Heart left ventricle (tissue), 16 donors: ENCODE measurements at regions not wholly inside any gene's neighbourhood (a gene's known extent, or its start where the extent isn't known, plus 50 kb on each side); places are given as distances from the start of the nearest gene placed in this dataset.

Experiments used
- ATAC-seq, 4 donors: fragments of 200-7000 bp; cut with Tn5 transposase; one replicate each; pipeline ENCODE4 v1.9.1; 2020 to 2022; ENCODE audit warnings: moderate library complexity in 4 of 4, mild to moderate bottlenecking in 3 of 4, moderate number of reproducible peaks in 1 of 4
- DNase-seq, 5 donors: peaks; one replicate each; pipeline ENCODE4 v3.0.0-alpha.2; 2020
- H3K27ac ChIP-seq, 12 donors: fragments of 200-600 bp; sonication (generic) in 4 of 12; one replicate each; pipeline versions ENCODE4 v1.5.0 to v1.8.0; 2016 to 2022; ENCODE audit warnings: mild to moderate bottlenecking in 2 of 12
- H3K27me3 ChIP-seq, 9 donors: fragments of 200-600 bp; sonication (generic) in 2 of 9; one replicate each; pipeline versions ENCODE4 v1.5.1 to v1.8.0; 2016 to 2022; ENCODE audit warnings: mild to moderate bottlenecking in 3 of 9
- H3K36me3 ChIP-seq, 9 donors: fragments of 200-600 bp; sonication (generic) in 2 of 9; one replicate each; pipeline versions ENCODE4 v1.5.0 to v1.8.0; 2018 to 2022; ENCODE audit warnings: mild to moderate bottlenecking in 2 of 9
- H3K4me1 ChIP-seq, 12 donors: fragments of 200-600 bp; sonication (generic) in 4 of 12; one replicate each; pipeline versions ENCODE4 v1.5.0 to v1.8.0; 2016 to 2022; ENCODE audit warnings: mild to moderate bottlenecking in 3 of 12
- H3K4me3 ChIP-seq, 12 donors: fragments of 200-600 bp; sonication (generic) in 4 of 12; one replicate each; pipeline versions ENCODE4 v1.5.0 to v1.8.0; 2017 to 2022; ENCODE audit warnings: mild to moderate bottlenecking in 9 of 12, moderate library complexity in 4 of 12
- H3K9me3 ChIP-seq, 12 donors: fragments of 200-600 bp; sonication (generic) in 4 of 12; one replicate each; pipeline versions ENCODE4 v1.5.0 to v1.8.0; 2016 to 2022; ENCODE audit warnings: mild to moderate bottlenecking in 1 of 12
- POLR2A ChIP-seq, 2 donors: fragments of 450-650 bp; IDR thresholded peaks; one replicate each; pipeline ENCODE4 v1.6.1; 2017; ENCODE audit warnings: antibody characterized with exemption in 2 of 2, mild to moderate bottlenecking in 2 of 2, moderate library complexity in 2 of 2
- WGBS, 4 donors: extraction: QIAGEN DNeasy Blood & Tissue Kit in 2 of 4; methylation state at CpG; one replicate each; pipeline versions ENCODE4 v1.1.5 to v1.1.7; 2013 to 2018; 5-methylcytosine and 5-hydroxymethylcytosine counted together
- intact Hi-C, 10 donors: fragments of 100-400 bp; cut with DNase I; formaldehyde crosslinking; loops; one replicate each; pipeline versions ENCODE4 v1.11.1 to v1.14.2; 2022
- TF ChIP-seq, protein P1 (sequence below), 12 donors: fragments of 200-600 bp; sonication (generic) in 4 of 12; IDR thresholded peaks; one replicate each; pipeline versions ENCODE4 v1.5.0 to v1.8.0; 2018 to 2022; ENCODE audit warnings: antibody characterized with exemption in 12 of 12, mild to moderate bottlenecking in 5 of 12
- donor health status: ischemic (EF 13 %, LVEDD 7.1; RV severe dilation, severe dysfunction).
- donor health status: healthy with polysubstance abuse.
- donor health status: DM: no; HTN: yes; CAD: no.
- donor health status: DM: no; HTN: no; CAD: no.
- donor health status: ischemic (EF 25% LVEDD 6.9; RV normal size, moderate dysfunction).
- donor health status: ischemic (EF 25% LVEDD 5.7; RV mildly dilated, moderate dysfunction).
- donor health status: healthy.
- donor health status: DM: yes; HTN: yes; CAD: no.
- donor health status: ischemic (EF 35%, LVEDD 5.7; RV mildly dilated, moderate dysfunction).
- donor health status: nonischemic (EF 11% LVEDD 7.7; RV severe dilation, severe dysfunction).
- donor health status: DM: yes; HTN: yes; CAD: no.
- donor health status: PGD.
- donor health status: ischemic (EF 29% LVEDD 5.4; RV normal size, mild dysfunction).
- donor health status: nonischemic (EF 23%, LVEDD 6.1; RV moderate dilation, normal function).

DNA sequence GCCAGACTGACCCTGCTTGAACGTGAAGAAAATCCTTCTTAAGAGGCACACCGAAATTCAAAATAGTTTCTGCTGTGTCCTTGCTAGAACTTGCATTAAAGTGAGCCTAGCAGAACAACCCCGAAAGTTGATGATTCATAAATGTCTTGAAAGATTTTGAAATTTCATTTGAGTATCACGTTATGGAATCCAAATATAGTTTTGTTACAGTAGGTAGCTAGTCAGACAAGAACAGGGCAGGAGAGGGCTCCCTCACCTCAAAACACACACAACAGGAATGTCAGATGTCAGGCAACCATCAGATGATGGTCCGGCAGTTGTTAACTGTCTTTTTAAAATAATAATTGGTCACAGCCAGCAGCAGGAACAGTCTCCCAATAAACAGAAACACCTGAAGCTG, 259.6 kb upstream of the GNPDA2 start:
- 69 to 84% (median 76%) methylated on average over 5 of the region's 5 CpGs for WGBS, 4 donors
- TF ChIP-seq, protein P1, sequence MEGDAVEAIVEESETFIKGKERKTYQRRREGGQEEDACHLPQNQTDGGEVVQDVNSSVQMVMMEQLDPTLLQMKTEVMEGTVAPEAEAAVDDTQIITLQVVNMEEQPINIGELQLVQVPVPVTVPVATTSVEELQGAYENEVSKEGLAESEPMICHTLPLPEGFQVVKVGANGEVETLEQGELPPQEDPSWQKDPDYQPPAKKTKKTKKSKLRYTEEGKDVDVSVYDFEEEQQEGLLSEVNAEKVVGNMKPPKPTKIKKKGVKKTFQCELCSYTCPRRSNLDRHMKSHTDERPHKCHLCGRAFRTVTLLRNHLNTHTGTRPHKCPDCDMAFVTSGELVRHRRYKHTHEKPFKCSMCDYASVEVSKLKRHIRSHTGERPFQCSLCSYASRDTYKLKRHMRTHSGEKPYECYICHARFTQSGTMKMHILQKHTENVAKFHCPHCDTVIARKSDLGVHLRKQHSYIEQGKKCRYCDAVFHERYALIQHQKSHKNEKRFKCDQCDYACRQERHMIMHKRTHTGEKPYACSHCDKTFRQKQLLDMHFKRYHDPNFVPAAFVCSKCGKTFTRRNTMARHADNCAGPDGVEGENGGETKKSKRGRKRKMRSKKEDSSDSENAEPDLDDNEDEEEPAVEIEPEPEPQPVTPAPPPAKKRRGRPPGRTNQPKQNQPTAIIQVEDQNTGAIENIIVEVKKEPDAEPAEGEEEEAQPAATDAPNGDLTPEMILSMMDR (IDR thresholded peaks at IDR 0.05) = no peak
- TF ChIP-seq POLR2A (IDR thresholded peaks at IDR 0.05) = no peak
- no peak overlapping the region for H3K4me3 ChIP-seq
- H3K4me1 ChIP-seq = no peaks in the 10 kb centered on the region
- H3K9me3 ChIP-seq = peaks cover 0 to 8% (median 0%) of the 10 kb centered on the region in 12 donors
- H3K27me3 ChIP-seq = no peaks in the 10 kb centered on the region
- H3K36me3 ChIP-seq = no peaks in the 10 kb centered on the region
- ATAC-seq (no peak), DNase-seq (no peak)
- intact Hi-C loops = no loop called here
- no peak overlapping the region for H3K27ac ChIP-seq

DNA sequence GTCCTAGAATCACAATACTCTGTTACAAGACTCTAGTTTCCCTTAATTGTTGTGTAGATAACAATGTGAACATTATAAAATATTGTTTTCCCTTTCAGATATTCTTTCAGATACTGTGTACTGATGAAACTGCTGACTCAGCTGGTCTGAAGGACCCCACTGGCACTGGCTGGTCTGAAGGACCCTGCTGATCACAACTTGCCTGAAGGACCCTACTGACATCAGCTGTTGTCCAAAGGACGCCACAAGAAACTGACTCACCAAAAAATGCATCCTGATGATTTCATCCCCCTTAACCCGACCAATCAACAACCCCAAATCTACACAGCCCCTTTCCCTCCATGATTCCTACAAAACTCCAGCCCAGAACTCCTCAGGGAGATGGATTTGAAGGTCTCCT, 258.8 kb upstream of the GNPDA2 start:
- no peak overlapping the region for H3K27ac ChIP-seq
- TF ChIP-seq, protein P1 (IDR thresholded peaks at IDR 0.05) = no peak
- TF ChIP-seq POLR2A (IDR thresholded peaks at IDR 0.05) = no peak
- no peaks in the 10 kb centered on the region for H3K36me3 ChIP-seq
- H3K9me3 ChIP-seq = peaks cover 0 to 8% (median 0%) of the 10 kb centered on the region in 12 donors
- intact Hi-C loops = no loop called here
- no peaks in the 10 kb centered on the region for H3K4me1 ChIP-seq
- WGBS, 4 donors = 61 to 70% (median 65%) methylated on average over 2 of the region's 2 CpGs
- H3K4me3 ChIP-seq = no peak overlapping the region
- ATAC-seq (no peak), DNase-seq (no peak)
- H3K27me3 ChIP-seq = no peaks in the 10 kb centered on the region

DNA sequence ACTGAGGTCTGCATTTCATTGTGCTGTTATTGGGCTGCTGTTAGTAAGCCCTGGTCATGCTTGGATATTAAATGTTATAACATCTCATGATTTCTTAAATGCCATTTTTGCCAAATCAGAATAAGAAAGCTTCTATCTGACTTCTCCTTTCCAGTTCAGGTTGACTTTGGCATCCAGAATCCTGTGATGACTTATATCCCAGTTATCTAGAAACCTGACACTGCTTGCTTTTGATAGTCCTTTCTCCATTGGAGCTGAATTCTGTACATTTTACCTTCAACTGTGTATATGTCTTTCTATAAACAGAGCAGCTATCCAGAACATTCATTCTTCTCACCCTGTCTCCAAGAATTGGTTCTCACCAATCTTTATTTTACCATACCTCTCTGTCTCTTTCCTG, 257.7 kb upstream of the GNPDA2 start:
- intact Hi-C loops = no loop called here
- Histone ChIP-seq H3K27me3 (no peaks in the 10 kb centered on the region), H3K36me3 (no peaks in the 10 kb centered on the region), H3K27ac (no peak overlapping the region), H3K4me3 (no peak overlapping the region), H3K9me3 (no peaks in the 10 kb centered on the region), H3K4me1 (no peaks in the 10 kb centered on the region)
- no peak for ATAC-seq
- TF ChIP-seq, protein P1 (IDR thresholded peaks at IDR 0.05) = no peak
- TF ChIP-seq POLR2A (IDR thresholded peaks at IDR 0.05) = no peak
- DNase-seq = no peak

DNA sequence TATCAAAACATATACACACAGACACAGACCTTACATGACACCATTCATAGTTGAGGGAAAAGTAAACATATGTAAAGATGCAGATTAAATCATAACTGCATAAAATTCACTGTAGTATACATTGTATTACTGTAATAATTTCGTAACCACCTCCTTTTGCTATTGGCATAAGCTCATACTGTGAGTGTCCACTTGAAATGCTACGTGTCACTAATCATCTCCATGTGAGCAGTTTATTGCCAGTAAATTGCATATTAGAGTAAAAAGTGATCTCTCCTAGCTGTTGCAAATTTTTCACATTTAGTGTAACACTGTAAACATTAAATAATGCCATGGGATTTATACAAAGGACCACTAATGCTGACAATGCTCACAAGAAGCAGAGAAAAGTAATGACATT, 256.7 kb upstream of the GNPDA2 start:
- H3K36me3 ChIP-seq = no peaks in the 10 kb centered on the region
- H3K27ac ChIP-seq = no peak overlapping the region
- H3K27me3 ChIP-seq = no peaks in the 10 kb centered on the region
- 41 to 67% (median 50%) methylated on average over 2 of the region's 2 CpGs for WGBS, 4 donors
- H3K9me3 ChIP-seq = no peaks in the 10 kb centered on the region
- ATAC-seq (no peak), DNase-seq (no peak)
- H3K4me3 ChIP-seq = no peak overlapping the region
- H3K4me1 ChIP-seq = no peaks in the 10 kb centered on the region
- TF ChIP-seq, protein P1 (IDR thresholded peaks at IDR 0.05) = no peak
- no peak for TF ChIP-seq POLR2A (IDR thresholded peaks at IDR 0.05)
- intact Hi-C loops = no loop called here
